AG04450 (cell line): ENCODE measurements at regions not wholly inside any gene's neighbourhood (a gene's known extent, or its start where the extent isn't known, plus 50 kb on each side); places are given as distances from the start of the nearest gene placed in this dataset.

Source experiments
- CTCF ChIA-PET: fragments of 300-600, 350-600 bp; formaldehyde crosslinking; extraction: SDS; loops from one replicate; lab custom pipeline; 2022; ENCODE audit warnings: antibody characterized with exemption, inconsistent platforms; lab: Charles Lee
- POLR2A ChIA-PET: fragments of 350-600 bp; formaldehyde crosslinking; extraction: SDS; loops from one replicate; lab custom pipeline; 2021; ENCODE audit warnings: antibody characterized with exemption, inconsistent platforms; lab: Yijun Ruan, JAX
- DNase-seq: peaks from one replicate; pipeline ENCODE4 v3.0.0-alpha.2; 2011; ENCODE audit warnings: low read depth, low spot score
- H3K27ac ChIP-seq: one replicate; pipeline ENCODE4 v1.5.1; 2012; ENCODE audit warnings: low read depth, low read length, control low read depth
- H3K27me3 ChIP-seq: one replicate; pipeline ENCODE4 v1.6.0; 2012; ENCODE audit warnings: low read length; ENCODE audit not compliant: control insufficient read depth, insufficient read depth
- H3K4me3 ChIP-seq: 2 replicates; pipeline ENCODE4 v1.5.1; 2011; ENCODE audit warnings: mild to moderate bottlenecking, low read depth, low read length, control low read depth
- H3K9me3 ChIP-seq: 2 replicates; pipeline ENCODE4 v1.5.1; 2012; ENCODE audit warnings: low read length; ENCODE audit not compliant: control insufficient read depth, insufficient read depth
- TF ChIP-seq, protein P1 (sequence below): IDR thresholded peaks from 2 replicates; pipeline ENCODE4 v1.5.1; 2011; ENCODE audit warnings: low read depth, low read length, control low read depth, inconsistent platforms

DNA sequence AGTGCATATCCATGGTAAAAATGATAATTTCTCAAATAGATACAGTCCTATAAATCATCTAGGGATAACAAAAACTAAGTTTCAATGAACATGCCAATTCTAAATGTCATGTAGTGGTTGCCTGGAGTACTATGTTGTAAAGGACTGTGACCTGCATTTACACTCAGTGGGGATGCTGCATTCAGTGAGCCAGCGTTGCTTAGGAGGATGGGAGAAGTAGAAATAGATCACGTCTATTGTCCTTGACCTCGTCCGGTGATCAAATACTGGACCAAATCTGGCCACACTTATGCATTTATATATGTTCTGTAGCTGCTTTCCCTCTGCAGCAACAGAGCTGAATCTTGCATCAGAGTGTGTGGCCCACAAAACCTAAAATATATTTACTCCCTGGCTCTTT, 139.0 kb upstream of the ETAA1 start:
- peak overlapping the region; percentile 55 for H3K27ac ChIP-seq
- H3K4me3 ChIP-seq = no peak overlapping the region
- POLR2A ChIA-PET = no interaction called here
- CTCF ChIA-PET = interaction anchor here (0.6 to 1.6 kb wide), 4 partner anchors 219 to 675 kb away, joined by 3 to 6 read pairs (median 4); no protein-coding TSS in a partner anchor
- TF ChIP-seq, protein P1, sequence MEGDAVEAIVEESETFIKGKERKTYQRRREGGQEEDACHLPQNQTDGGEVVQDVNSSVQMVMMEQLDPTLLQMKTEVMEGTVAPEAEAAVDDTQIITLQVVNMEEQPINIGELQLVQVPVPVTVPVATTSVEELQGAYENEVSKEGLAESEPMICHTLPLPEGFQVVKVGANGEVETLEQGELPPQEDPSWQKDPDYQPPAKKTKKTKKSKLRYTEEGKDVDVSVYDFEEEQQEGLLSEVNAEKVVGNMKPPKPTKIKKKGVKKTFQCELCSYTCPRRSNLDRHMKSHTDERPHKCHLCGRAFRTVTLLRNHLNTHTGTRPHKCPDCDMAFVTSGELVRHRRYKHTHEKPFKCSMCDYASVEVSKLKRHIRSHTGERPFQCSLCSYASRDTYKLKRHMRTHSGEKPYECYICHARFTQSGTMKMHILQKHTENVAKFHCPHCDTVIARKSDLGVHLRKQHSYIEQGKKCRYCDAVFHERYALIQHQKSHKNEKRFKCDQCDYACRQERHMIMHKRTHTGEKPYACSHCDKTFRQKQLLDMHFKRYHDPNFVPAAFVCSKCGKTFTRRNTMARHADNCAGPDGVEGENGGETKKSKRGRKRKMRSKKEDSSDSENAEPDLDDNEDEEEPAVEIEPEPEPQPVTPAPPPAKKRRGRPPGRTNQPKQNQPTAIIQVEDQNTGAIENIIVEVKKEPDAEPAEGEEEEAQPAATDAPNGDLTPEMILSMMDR = no peak
- no peaks in the 10 kb centered on the region for H3K27me3 ChIP-seq
- H3K9me3 ChIP-seq = no peaks in the 10 kb centered on the region
- no peak for DNase-seq

GRCh38 chr2:67258831-67259230, 138.3 kb upstream of the ETAA1 start:
- POLR2A ChIA-PET = no interaction called here
- no peaks in the 10 kb centered on the region for H3K27me3 ChIP-seq
- TF ChIP-seq, protein P1 = no peak
- H3K4me3 ChIP-seq = no peak overlapping the region
- CTCF ChIA-PET = interaction anchor here (1.0 to 1.6 kb wide), 3 partner anchors 392 to 676 kb away, joined by 3 to 5 read pairs (median 4); no protein-coding TSS in a partner anchor
- DNase-seq = no peak
- H3K27ac ChIP-seq = peak overlapping the region; percentile 97
- no peaks in the 10 kb centered on the region for H3K9me3 ChIP-seq

DNA sequence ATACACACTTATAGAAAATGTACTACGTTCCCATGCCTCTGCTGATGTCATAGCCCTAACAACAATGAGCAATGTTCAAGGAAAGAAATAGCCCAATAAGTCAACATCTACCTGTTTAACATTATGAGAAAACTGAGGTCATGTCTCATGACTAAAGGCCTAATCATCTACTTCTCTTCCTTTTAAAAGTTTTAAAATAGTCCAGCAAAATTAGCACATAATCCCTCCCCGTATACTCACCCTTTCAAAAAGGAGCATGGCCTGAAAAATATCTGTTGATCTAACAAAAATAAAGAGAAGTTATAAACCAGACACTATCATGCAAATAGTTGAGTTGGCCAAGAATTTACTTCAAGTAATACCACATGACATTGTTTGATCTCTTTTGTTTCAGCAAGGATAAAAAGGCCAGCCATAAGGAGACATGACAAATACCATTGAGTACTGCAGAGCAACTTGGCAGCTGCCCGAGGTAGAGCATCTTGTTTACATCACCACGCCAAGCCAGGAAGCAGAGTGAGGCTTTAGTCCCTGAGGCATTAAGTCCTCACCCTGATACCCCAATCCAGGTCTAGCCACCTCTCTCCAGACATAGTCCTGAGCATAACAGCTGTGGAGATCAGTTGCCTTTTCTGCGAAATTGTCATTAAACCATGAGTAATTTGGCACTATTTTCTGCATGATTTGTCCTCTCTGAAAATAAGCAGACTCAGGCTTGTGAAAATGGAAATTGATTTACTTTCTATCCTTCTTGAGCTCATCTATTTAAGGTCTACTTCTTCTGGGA, 137.4 kb upstream of the ETAA1 start:
- TF ChIP-seq, protein P1 = no peak
- peak overlapping the region; percentile 97 for H3K27ac ChIP-seq
- H3K9me3 ChIP-seq = no peaks in the 10 kb centered on the region
- POLR2A ChIA-PET = interaction anchor here (0.8 to 1.7 kb wide), 3 partner anchors 30 to 826 kb away, joined by 3 to 8 read pairs (median 5); no protein-coding TSS in a partner anchor
- peak; percentile 80 for DNase-seq
- no peak overlapping the region for H3K4me3 ChIP-seq
- H3K27me3 ChIP-seq = no peaks in the 10 kb centered on the region
- CTCF ChIA-PET = interaction anchor here (0.6 to 1.4 kb wide), 3 partner anchors 44 to 794 kb away, joined by 3 to 9 read pairs (median 4); no protein-coding TSS in a partner anchor

DNA sequence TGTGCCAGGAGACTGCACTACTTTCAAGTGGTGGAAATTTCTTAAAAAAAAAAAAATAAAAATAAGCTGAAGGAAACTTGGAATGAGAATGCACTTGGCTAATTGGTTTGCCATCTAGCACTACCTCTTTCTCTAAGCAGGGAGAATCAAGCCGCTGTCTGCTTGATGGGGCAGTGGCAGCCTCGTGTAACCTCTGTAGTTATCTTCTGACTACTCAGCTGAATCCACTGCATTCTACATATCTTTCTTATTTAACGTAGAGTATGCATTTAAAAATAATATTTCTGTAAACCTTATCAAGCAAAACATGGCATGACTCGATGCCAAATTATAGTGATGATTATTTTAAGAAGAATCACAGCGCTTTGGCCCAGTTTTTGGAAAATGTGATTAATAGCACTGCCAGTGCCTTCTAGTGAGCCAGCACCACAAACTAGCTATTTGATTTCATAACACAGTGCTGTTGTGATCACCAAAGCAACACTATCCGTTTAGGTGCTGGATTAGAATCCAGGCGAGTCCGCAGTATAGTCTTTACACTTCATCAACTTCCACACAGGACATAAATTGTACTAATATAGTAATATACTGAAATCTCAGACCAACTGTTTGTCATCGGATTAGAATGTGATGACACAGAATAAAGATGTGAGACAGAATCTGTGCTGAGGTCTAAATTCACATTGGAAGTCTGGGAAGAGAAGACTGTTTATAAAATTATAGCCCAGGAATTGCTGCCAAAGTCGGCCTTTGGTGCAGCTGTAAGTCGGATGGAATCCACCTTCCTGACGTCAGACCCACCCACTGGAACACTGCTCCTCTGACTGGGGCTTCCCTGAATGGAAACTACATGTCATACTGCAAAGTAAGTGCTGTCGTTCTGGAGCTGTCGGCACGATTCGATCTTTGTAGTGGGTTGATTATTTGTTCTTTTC, 136.5 kb upstream of the ETAA1 start:
- DNase-seq = peak; percentile 100
- Histone ChIP-seq H3K27ac (peak overlapping the region; percentile 97), H3K27me3 (no peaks in the 10 kb centered on the region), H3K9me3 (no peaks in the 10 kb centered on the region), H3K4me3 (peak overlapping the region; percentile 39)
- TF ChIP-seq, protein P1 = no peak
- ChIA-PET POLR2A (interaction anchor here (0.5 to 1.7 kb wide), 4 partner anchors 30 to 827 kb away, joined by 3 to 8 read pairs (median 4); no protein-coding TSS in a partner anchor), CTCF (interaction anchor here (0.6 to 1.4 kb wide), 4 partner anchors 11 to 793 kb away, joined by 3 to 9 read pairs (median 4); no protein-coding TSS in a partner anchor)
